ENCODE measurements at regions not wholly inside any gene's neighbourhood (a gene's known extent, or its start where the extent isn't known, plus 50 kb on each side); places are given as distances from the start of the nearest gene placed in this dataset.

GRCh38 chr1:81008293-81008692 is 792.4 kb upstream of the ADGRL2 start:
- Histone ChIP-seq H4K20me1 (ENCODE audit: insufficient read depth, low read length) (no peaks in the 10 kb centered on the region), H3F3A (ENCODE audit: insufficient read depth, low read length) (no peaks in the 10 kb centered on the region), H3K9me3 (ENCODE audit: low read length) (no peaks in the 10 kb centered on the region), H2AFZ (ENCODE audit: low read length) (no peak overlapping the region), H3K4me2 (ENCODE audit: low read length) (no peak overlapping the region), H3K4me3 (ENCODE audit: low read depth, low read length, poor library complexity, severe bottlenecking) (no peak overlapping the region), H3K9ac (ENCODE audit: low read length) (no peak overlapping the region), H3K27ac (ENCODE audit: low read depth, low read length, poor library complexity, severe bottlenecking) (no peak overlapping the region), H3K27me3 (ENCODE audit: insufficient read depth, low read length) (no peaks in the 10 kb centered on the region), H3K79me2 (ENCODE audit: insufficient read depth, low read length) (no peaks in the 10 kb centered on the region), H3K36me3 (ENCODE audit: insufficient read depth, low read length) (no peaks in the 10 kb centered on the region), H3K9me2 (ENCODE audit: low read depth, low read length) (no peaks in the 10 kb centered on the region), H3K4me1 (ENCODE audit: insufficient read depth, low read length, severe bottlenecking) (no peaks in the 10 kb centered on the region)
- TF ChIP-seq EZH2 (IDR thresholded peaks at IDR 0.05; ENCODE audit: borderline replicate concordance, low read length) (no peak), CTCF (IDR thresholded peaks at IDR 0.05; ENCODE audit: low read length) (no peak)

- no peak overlapping the region for H3K9ac ChIP-seq (ENCODE audit: low read length)
- H3K9me3 ChIP-seq (ENCODE audit: low read length), result no peaks in the 10 kb centered on the region
- no peaks in the 10 kb centered on the region for H3K4me1 ChIP-seq (ENCODE audit: insufficient read depth, low read length, severe bottlenecking)
- no peaks in the 10 kb centered on the region for H3K36me3 ChIP-seq (ENCODE audit: insufficient read depth, low read length)
- H3K4me2 ChIP-seq (ENCODE audit: low read length), result no peak overlapping the region
- H3K27me3 ChIP-seq (ENCODE audit: insufficient read depth, low read length), result no peaks in the 10 kb centered on the region
- no peaks in the 10 kb centered on the region for H3K79me2 ChIP-seq (ENCODE audit: insufficient read depth, low read length)
- no peaks in the 10 kb centered on the region for H3F3A ChIP-seq (ENCODE audit: insufficient read depth, low read length)
- no peak overlapping the region for H3K4me3 ChIP-seq (ENCODE audit: low read depth, low read length, poor library complexity, severe bottlenecking)
- H4K20me1 ChIP-seq (ENCODE audit: insufficient read depth, low read length), result no peaks in the 10 kb centered on the region
- no peaks in the 10 kb centered on the region for H3K9me2 ChIP-seq (ENCODE audit: low read depth, low read length)
- H2AFZ ChIP-seq (ENCODE audit: low read length), result no peak overlapping the region
- no peak overlapping the region for H3K27ac ChIP-seq (ENCODE audit: low read depth, low read length, poor library complexity, severe bottlenecking)
- TF ChIP-seq EZH2 (IDR thresholded peaks at IDR 0.05; ENCODE audit: borderline replicate concordance, low read length) (no peak), CTCF (IDR thresholded peaks at IDR 0.05; ENCODE audit: low read length) (no peak)
These were observed 793.7 kb upstream of the ADGRL2 start for GRCh38 chr1:81007024-81007423.

- H3K36me3 ChIP-seq (ENCODE audit: insufficient read depth, low read length), result no peaks in the 10 kb centered on the region
- no peaks in the 10 kb centered on the region for H3K79me2 ChIP-seq (ENCODE audit: insufficient read depth, low read length)
- no peaks in the 10 kb centered on the region for H3K9me2 ChIP-seq (ENCODE audit: low read depth, low read length)
- no peak overlapping the region for H3K4me3 ChIP-seq (ENCODE audit: low read depth, low read length, poor library complexity, severe bottlenecking)
- no peak for TF ChIP-seq EZH2 (IDR thresholded peaks at IDR 0.05; ENCODE audit: borderline replicate concordance, low read length)
- TF ChIP-seq CTCF (IDR thresholded peaks at IDR 0.05; ENCODE audit: low read length), result no peak
- no peak overlapping the region for H3K27ac ChIP-seq (ENCODE audit: low read depth, low read length, poor library complexity, severe bottlenecking)
- H3K4me2 ChIP-seq (ENCODE audit: low read length), result no peak overlapping the region
- no peaks in the 10 kb centered on the region for H3K9me3 ChIP-seq (ENCODE audit: low read length)
- H4K20me1 ChIP-seq (ENCODE audit: insufficient read depth, low read length), result no peaks in the 10 kb centered on the region
- H2AFZ ChIP-seq (ENCODE audit: low read length), result no peak overlapping the region
- H3K4me1 ChIP-seq (ENCODE audit: insufficient read depth, low read length, severe bottlenecking), result no peaks in the 10 kb centered on the region
- no peaks in the 10 kb centered on the region for H3F3A ChIP-seq (ENCODE audit: insufficient read depth, low read length)
- H3K9ac ChIP-seq (ENCODE audit: low read length), result no peak overlapping the region
- no peaks in the 10 kb centered on the region for H3K27me3 ChIP-seq (ENCODE audit: insufficient read depth, low read length)
These were observed 794.2 kb upstream of the ADGRL2 start for GRCh38 chr1:81006502-81006901.
